Activated CD8-positive, alpha-beta T cell treated with anti-CD3 and anti-CD28 coated beads, Interleukin-2, amount 10 ng/mL, durations not matched to agents 7 days and 5 days (primary cell): ENCODE measurements at regions not wholly inside any gene's neighbourhood (a gene's known extent, or its start where the extent isn't known, plus 50 kb on each side); places are given as distances from the start of the nearest gene placed in this dataset.
A peak's percentile ranks its signal among the peaks of the same experiment; 100 is the strongest.

ENCODE experiments used
- ATAC-seq: fragments of 150-1000 bp; cut with Tn5 transposase; one replicate; pipeline ENCODE4 v1.10.0; 2021; ENCODE audit warnings: moderate library complexity
- CTCF ChIA-PET: fragments of 350-600 bp; sonication (Branson Sonifier 250); formaldehyde crosslinking; loops from one replicate; lab custom pipeline; 2021; ENCODE audit warnings: antibody characterized with exemption; lab: Charles Lee
- POLR2A ChIA-PET: fragments of 350-600 bp; sonication (Branson Sonifier 250); formaldehyde crosslinking; loops from one replicate; lab custom pipeline; 2021; ENCODE audit warnings: antibody characterized with exemption; lab: Charles Lee
- DNase-seq: peaks from one replicate; pipeline ENCODE4 v3.0.0-alpha.2; 2020
- H3K27ac Mint-ChIP-seq: one replicate; pipeline ENCODE4 v1.8.0; 2021; ENCODE audit warnings: mild to moderate bottlenecking, mixed read lengths
- H3K27me3 Mint-ChIP-seq: one replicate; pipeline ENCODE4 v1.8.0; 2021; ENCODE audit warnings: low read depth, mixed read lengths
- H3K36me3 Mint-ChIP-seq: one replicate; pipeline ENCODE4 v1.8.0; 2021; ENCODE audit warnings: low read depth, mixed read lengths
- H3K4me1 Mint-ChIP-seq: one replicate; pipeline ENCODE4 v1.8.0; 2021; ENCODE audit warnings: low read depth, mixed read lengths
- H3K4me3 Mint-ChIP-seq: one replicate; pipeline ENCODE4 v1.8.0; 2021; ENCODE audit warnings: mild to moderate bottlenecking, mixed read lengths
- H3K9me3 Mint-ChIP-seq: one replicate; pipeline ENCODE4 v1.8.0; 2022; ENCODE audit warnings: mixed read lengths; ENCODE audit not compliant: insufficient read depth

- Mint-ChIP-seq H3K9me3 (no peaks in the 10 kb centered on the region), H3K4me1 (no peaks in the 10 kb centered on the region), H3K36me3 (no peaks in the 10 kb centered on the region), H3K27ac (no peak overlapping the region), H3K4me3 (no peak overlapping the region), H3K27me3 (no peaks in the 10 kb centered on the region)
- ATAC-seq (no peak), DNase-seq (no peak)
- CTCF ChIA-PET, result no interaction called here
- POLR2A ChIA-PET, result no interaction called here
These were observed 489.5 kb downstream of the REEP3 start for GRCh38 chr10:64010711-64011110.

GRCh38 chr10:64011912-64012714, 490.9 kb downstream of the REEP3 start:
- DNase-seq, result no peak
- Mint-ChIP-seq H3K4me3 (no peak overlapping the region), H3K4me1 (no peaks in the 10 kb centered on the region), H3K36me3 (no peaks in the 10 kb centered on the region), H3K27me3 (no peaks in the 10 kb centered on the region), H3K27ac (no peak overlapping the region), H3K9me3 (no peaks in the 10 kb centered on the region)
- CTCF ChIA-PET, result no interaction called here
- POLR2A ChIA-PET, result no interaction called here
- no peak for ATAC-seq

GRCh38 chr10:64014281-64014680, 493.1 kb downstream of the REEP3 start:
- Mint-ChIP-seq H3K9me3 (no peaks in the 10 kb centered on the region), H3K36me3 (no peaks in the 10 kb centered on the region), H3K27me3 (no peaks in the 10 kb centered on the region), H3K4me1 (no peaks in the 10 kb centered on the region), H3K27ac (no peak overlapping the region), H3K4me3 (no peak overlapping the region)
- POLR2A ChIA-PET, result no interaction called here
- ATAC-seq (no peak), DNase-seq (no peak)
- CTCF ChIA-PET, result no interaction called here

DNA sequence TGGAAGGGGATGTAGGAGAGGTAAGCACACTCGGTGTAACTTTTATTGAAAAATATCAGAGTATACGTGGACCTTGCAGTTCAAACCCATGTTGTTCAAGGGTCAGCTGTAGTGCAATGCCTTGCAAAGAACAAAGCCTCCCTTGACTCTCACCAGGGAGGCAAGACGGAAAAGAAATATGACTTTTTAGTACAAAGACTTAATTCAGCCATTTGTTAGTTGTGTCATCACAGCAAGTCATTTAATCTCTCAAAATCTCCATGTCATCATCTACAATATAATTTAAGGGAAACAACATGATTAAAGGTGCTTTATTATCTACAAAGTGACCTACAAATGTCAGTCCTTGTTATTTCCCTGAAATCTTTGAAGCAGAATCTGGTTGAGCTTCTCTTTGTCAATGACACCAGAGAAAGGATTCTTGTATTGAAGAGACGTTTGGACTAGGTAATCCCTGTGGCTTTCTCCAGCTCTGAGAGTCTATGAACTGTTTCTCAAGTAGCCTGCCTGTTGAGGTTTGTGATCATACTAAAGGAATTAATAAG, 502.8 kb downstream of the REEP3 start:
- Mint-ChIP-seq H3K27ac (no peak overlapping the region), H3K4me1 (no peaks in the 10 kb centered on the region), H3K27me3 (no peaks in the 10 kb centered on the region), H3K4me3 (no peak overlapping the region), H3K36me3 (no peaks in the 10 kb centered on the region), H3K9me3 (no peaks in the 10 kb centered on the region)
- POLR2A ChIA-PET, result no interaction called here
- no peak for ATAC-seq
- no peak for DNase-seq
- CTCF ChIA-PET, result no interaction called here

DNA sequence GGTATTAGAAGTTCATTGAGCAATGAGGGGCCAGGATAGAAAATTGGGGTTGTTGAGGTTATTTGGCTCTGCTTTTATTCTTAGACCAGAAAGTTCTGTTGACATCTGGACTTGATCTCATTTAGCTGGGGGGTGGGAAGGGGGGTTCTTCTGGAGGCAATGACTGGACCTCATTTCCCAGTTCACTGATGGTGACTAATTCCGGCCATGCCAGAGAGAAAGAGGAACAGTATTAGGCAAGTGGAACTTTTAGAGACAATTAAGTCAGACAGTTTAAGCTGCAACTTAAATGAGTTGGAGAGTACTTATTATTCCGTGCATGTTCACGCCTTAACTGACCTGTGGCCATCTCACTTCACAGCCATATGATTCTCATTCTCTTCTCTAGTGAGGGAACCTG, 512.5 kb downstream of the REEP3 start:
- DNase-seq (no peak), ATAC-seq (no peak)
- H3K36me3 Mint-ChIP-seq, result no peaks in the 10 kb centered on the region
- H3K27ac Mint-ChIP-seq, result no peak overlapping the region
- no peaks in the 10 kb centered on the region for H3K4me1 Mint-ChIP-seq
- H3K9me3 Mint-ChIP-seq, result no peaks in the 10 kb centered on the region
- ChIA-PET CTCF (no interaction called here), POLR2A (no interaction called here)
- H3K27me3 Mint-ChIP-seq, result no peaks in the 10 kb centered on the region
- H3K4me3 Mint-ChIP-seq, result no peak overlapping the region

DNA sequence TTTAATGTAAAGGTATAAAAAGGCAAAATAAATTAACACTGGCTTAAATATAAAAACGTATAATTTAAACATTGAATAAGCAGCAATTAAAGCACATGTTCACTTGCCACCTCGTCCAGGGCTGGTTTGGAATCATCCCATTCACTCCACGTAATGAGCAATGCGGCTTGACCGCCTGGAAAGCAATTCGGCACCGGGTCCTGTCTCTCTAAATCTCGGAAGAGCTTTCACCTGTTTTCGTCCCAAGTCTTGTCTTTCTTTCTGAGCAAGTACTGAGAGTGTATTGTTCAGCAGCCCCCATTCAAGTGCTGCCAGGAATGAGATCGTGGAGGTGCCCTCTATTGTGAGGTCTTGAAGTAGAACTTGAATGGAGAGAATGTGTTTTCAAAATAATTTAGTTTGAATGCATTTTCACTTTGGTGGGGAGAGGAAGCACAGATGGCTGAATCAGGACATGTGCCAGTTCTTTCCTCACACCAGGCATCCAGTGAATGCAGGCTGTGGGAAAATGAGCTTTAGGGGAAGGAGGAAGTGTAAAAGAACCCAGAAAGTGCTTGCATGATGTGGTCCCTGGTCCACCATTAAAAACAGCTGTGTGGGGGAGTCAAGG, 515.2 kb downstream of the REEP3 start:
- ATAC-seq, result no peak

GRCh38 chr10:64037071-64037661, 516.0 kb downstream of the REEP3 start:
- Mint-ChIP-seq H3K4me1 (no peaks in the 10 kb centered on the region), H3K27ac (no peak overlapping the region), H3K4me3 (no peak overlapping the region), H3K27me3 (peaks cover 4% of the 10 kb centered on the region), H3K36me3 (no peaks in the 10 kb centered on the region), H3K9me3 (no peaks in the 10 kb centered on the region)
- no peak for ATAC-seq
- no peak for DNase-seq
- CTCF ChIA-PET, result interaction anchor here (1.3 kb wide), 1 partner anchor 10 kb away, joined by 3 read pairs; no protein-coding TSS in a partner anchor
- POLR2A ChIA-PET, result no interaction called here

More for the DNA sequence above, 515.2 kb downstream of the REEP3 start:
- Mint-ChIP-seq H3K4me3 (no peak overlapping the region), H3K27ac (no peak overlapping the region), H3K9me3 (no peaks in the 10 kb centered on the region), H3K36me3 (no peaks in the 10 kb centered on the region), H3K27me3 (peaks cover 4% of the 10 kb centered on the region), H3K4me1 (no peaks in the 10 kb centered on the region)
- POLR2A ChIA-PET, result no interaction called here
- CTCF ChIA-PET, result no interaction called here
- DNase-seq, result no peak

DNA sequence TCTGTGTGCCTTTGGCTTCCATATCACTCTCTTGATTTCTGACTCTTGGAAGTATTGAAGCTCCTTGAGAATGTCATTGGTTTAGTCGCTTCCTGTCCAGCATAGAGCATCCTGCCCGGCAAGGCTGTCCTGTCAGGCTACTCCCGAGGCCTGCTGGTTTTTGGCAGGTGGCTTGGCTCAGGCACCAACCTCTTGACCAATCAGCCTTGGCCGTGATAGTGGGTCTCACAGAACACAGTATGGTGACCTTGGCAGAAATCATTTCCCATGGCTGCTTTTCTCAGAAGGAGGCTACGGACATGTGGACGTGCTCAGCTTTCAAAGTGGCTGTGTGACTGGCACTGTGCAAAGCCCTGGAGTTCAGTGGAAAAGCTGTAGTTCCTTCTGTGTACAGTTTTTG, 516.9 kb downstream of the REEP3 start:
- ATAC-seq (no peak), DNase-seq (no peak)
- Mint-ChIP-seq H3K27me3 (peaks cover 4% of the 10 kb centered on the region), H3K36me3 (no peaks in the 10 kb centered on the region), H3K4me3 (no peak overlapping the region), H3K4me1 (no peaks in the 10 kb centered on the region), H3K9me3 (no peaks in the 10 kb centered on the region), H3K27ac (no peak overlapping the region)
- ChIA-PET POLR2A (no interaction called here), CTCF (interaction anchor here (1.3 kb wide), 1 partner anchor 11 kb away, joined by 3 read pairs; no protein-coding TSS in a partner anchor)

DNA sequence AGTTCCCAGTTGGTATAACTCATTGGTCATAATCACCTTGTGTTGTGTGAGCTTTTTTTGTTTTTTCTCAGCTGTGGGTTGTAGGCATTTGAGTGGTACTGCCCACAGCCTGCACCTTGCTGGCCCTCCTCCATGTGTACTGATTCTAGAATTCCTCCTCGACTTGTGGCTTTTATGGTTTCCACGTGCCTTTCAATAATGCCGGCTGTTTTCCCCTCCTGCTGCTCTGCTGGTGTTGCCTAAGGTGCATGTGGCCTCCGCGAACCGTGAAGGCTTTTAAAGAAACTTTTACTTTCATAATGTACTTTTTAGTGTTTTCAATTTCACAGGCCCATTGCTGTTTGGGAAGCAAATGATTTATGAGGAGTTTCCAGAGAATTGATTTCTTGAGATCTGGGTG, 518.0 kb downstream of the REEP3 start:
- CTCF ChIA-PET, result interaction anchor here (0.8 kb wide), 1 partner anchor 62 kb away, joined by 3 read pairs; no protein-coding TSS in a partner anchor
- Mint-ChIP-seq H3K9me3 (no peaks in the 10 kb centered on the region), H3K27ac (no peak overlapping the region), H3K27me3 (peaks cover 4% of the 10 kb centered on the region), H3K4me1 (no peaks in the 10 kb centered on the region), H3K4me3 (no peak overlapping the region), H3K36me3 (no peaks in the 10 kb centered on the region)
- POLR2A ChIA-PET, result no interaction called here
- DNase-seq (no peak), ATAC-seq (no peak)

DNA sequence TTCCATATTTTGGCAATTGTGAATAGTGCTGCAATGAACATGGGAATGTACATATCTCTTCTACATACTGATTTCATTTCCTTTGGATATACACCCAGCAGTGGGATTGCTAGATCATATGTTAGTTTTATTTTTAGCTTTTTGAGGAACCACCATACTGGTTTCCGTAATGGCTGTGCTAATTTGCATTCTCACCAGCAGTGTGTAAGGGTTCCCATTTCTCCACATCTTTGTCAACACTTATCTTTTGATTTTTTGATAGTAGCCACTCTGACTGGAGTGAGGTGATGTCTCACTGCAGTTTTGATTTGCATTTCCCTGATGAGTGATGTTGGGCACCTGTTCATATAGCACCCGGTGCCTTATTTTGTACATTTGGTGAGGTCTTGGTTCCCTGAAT, 519.6 kb downstream of the REEP3 start:
- no peaks in the 10 kb centered on the region for H3K4me1 Mint-ChIP-seq
- ATAC-seq (no peak), DNase-seq (no peak)
- H3K27ac Mint-ChIP-seq, result no peak overlapping the region
- no peaks in the 10 kb centered on the region for H3K36me3 Mint-ChIP-seq
- CTCF ChIA-PET, result interaction anchor here (1.0 to 1.5 kb wide), 3 partner anchors 8 to 174 kb away, joined by 5 to 7 read pairs (median 5); no protein-coding TSS in a partner anchor
- peaks cover 4% of the 10 kb centered on the region for H3K27me3 Mint-ChIP-seq
- no peak overlapping the region for H3K4me3 Mint-ChIP-seq
- no peaks in the 10 kb centered on the region for H3K9me3 Mint-ChIP-seq
- POLR2A ChIA-PET, result no interaction called here

GRCh38 chr10:64041185-64041988, 520.2 kb downstream of the REEP3 start:
- Mint-ChIP-seq H3K27ac (no peak overlapping the region), H3K27me3 (peaks cover 6% of the 10 kb centered on the region), H3K9me3 (no peaks in the 10 kb centered on the region), H3K36me3 (no peaks in the 10 kb centered on the region), H3K4me3 (no peak overlapping the region), H3K4me1 (no peaks in the 10 kb centered on the region)
- CTCF ChIA-PET, result interaction anchor here (0.6 to 1.5 kb wide), 16 partner anchors 8 to 1666 kb away, joined by 3 to 9 read pairs (median 4); no protein-coding TSS in a partner anchor
- DNase-seq (peak; percentile 87), ATAC-seq (peak; percentile 95)
- POLR2A ChIA-PET, result no interaction called here
